OCI-LY3 (cell line): ENCODE measurements at regions not wholly inside any gene's neighbourhood (a gene's known extent, or its start where the extent isn't known, plus 50 kb on each side); places are given as distances from the start of the nearest gene placed in this dataset.

Experiments
- H2AFZ ChIP-seq: fragments of 200-600, 300-600 bp; shearing (Covaris generic); 2 replicates; pipeline ENCODE4 v1.6.0; 2014; ENCODE audit warnings: antibody characterized with exemption, low read depth, low read length
- H3K27ac ChIP-seq: fragments of 200-600, 300-600 bp; sonication (generic); 2 replicates; pipeline ENCODE4 v1.5.1; 2014; ENCODE audit warnings: mild to moderate bottlenecking, low read length, moderate library complexity, mixed read lengths
- H3K27me3 ChIP-seq: fragments of 200-600, 300-600 bp; sonication (generic); 2 replicates; pipeline ENCODE4 v1.6.1; 2014; ENCODE audit warnings: low read depth, low read length, mixed read lengths
- H3K36me3 ChIP-seq: fragments of 200-600, 300-600 bp; sonication (generic); replicated peaks from 2 replicates; pipeline ENCODE3; 2014; ENCODE audit warnings: low read depth, low read length, mixed read lengths
- H3K4me1 ChIP-seq: fragments of 300-600, 200-600 bp; sonication (generic); 2 replicates; pipeline ENCODE4 v1.6.1; 2014; ENCODE audit warnings: low read length, mixed read lengths
- H3K4me2 ChIP-seq: fragments of 200-600, 300-600 bp; sonication (generic); 2 replicates; pipeline ENCODE4 v1.6.1; 2014; ENCODE audit warnings: low read length, mixed read lengths
- H3K4me3 ChIP-seq: fragments of 300-600, 200-600 bp; sonication (generic); 2 replicates; pipeline ENCODE4 v1.5.1; 2014; ENCODE audit warnings: antibody characterized with exemption, mild to moderate bottlenecking, low read length, moderate library complexity
- H3K79me2 ChIP-seq: fragments of 300-600, 200-600 bp; shearing (Covaris generic); 2 replicates; pipeline ENCODE4 v1.6.1; 2014; ENCODE audit warnings: mild to moderate bottlenecking, low read length, mixed read lengths
- H3K9ac ChIP-seq: fragments of 300-600, 200-600 bp; shearing (Covaris generic); 2 replicates; pipeline ENCODE4 v1.6.0; 2014; ENCODE audit warnings: mild to moderate bottlenecking, low read length, moderate library complexity
- H3K9me3 ChIP-seq: fragments of 200-600, 300-600 bp; shearing (Covaris generic); 2 replicates; pipeline ENCODE4 v1.6.1; 2014; ENCODE audit warnings: low read length, mixed read lengths; ENCODE audit not compliant: insufficient read depth
- H4K20me1 ChIP-seq: fragments of 200-600, 300-600 bp; sonication (generic); 2 replicates; pipeline ENCODE4 v1.6.1; 2016; ENCODE audit warnings: low read length, mixed read lengths; ENCODE audit not compliant: insufficient read depth
- EZH2phosphoT487 ChIP-seq: fragments of 200-600 bp; shearing (Covaris generic); IDR thresholded peaks from 2 replicates; pipeline ENCODE4 v1.6.1; 2018; ENCODE audit warnings: antibody characterized with exemption, mixed run types, low read depth
- TF ChIP-seq, protein P1 (sequence below): fragments of 200-600, 300-600 bp; sonication (generic); IDR thresholded peaks from 2 replicates; pipeline ENCODE4 v1.5.1; 2014; ENCODE audit warnings: antibody characterized with exemption, low read length, low read depth

DNA sequence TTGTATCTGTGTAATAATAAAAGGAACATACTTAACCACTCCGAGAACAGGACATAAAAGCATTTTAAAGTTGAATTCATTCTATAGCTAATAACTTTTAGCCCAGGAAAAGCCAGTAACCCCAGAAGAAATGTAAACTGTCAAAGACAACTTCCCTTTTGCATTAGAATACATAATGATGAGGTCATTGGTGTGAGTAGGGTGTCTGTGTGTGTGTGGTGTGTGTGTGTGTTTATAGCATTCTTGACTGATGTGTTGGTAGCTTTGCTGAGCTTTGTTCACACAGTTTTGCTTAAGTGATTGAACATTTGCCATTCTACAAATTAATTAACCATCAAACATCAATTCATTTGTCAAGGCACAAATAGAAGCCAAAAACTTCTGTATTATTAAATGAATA, 559.6 kb downstream of the ARAP2 start:
- Histone ChIP-seq H3K4me2 (no peak overlapping the region), H3K9me3 (no peaks in the 10 kb centered on the region), H3K9ac (no peak overlapping the region), H3K36me3 (no peaks in the 10 kb centered on the region), H2AFZ (no peak overlapping the region), H3K79me2 (no peaks in the 10 kb centered on the region), H3K4me1 (no peaks in the 10 kb centered on the region), H4K20me1 (no peaks in the 10 kb centered on the region), H3K27me3 (no peaks in the 10 kb centered on the region), H3K27ac (no peak overlapping the region), H3K4me3 (no peak overlapping the region)
- no peak for TF ChIP-seq EZH2phosphoT487
- TF ChIP-seq, protein P1, sequence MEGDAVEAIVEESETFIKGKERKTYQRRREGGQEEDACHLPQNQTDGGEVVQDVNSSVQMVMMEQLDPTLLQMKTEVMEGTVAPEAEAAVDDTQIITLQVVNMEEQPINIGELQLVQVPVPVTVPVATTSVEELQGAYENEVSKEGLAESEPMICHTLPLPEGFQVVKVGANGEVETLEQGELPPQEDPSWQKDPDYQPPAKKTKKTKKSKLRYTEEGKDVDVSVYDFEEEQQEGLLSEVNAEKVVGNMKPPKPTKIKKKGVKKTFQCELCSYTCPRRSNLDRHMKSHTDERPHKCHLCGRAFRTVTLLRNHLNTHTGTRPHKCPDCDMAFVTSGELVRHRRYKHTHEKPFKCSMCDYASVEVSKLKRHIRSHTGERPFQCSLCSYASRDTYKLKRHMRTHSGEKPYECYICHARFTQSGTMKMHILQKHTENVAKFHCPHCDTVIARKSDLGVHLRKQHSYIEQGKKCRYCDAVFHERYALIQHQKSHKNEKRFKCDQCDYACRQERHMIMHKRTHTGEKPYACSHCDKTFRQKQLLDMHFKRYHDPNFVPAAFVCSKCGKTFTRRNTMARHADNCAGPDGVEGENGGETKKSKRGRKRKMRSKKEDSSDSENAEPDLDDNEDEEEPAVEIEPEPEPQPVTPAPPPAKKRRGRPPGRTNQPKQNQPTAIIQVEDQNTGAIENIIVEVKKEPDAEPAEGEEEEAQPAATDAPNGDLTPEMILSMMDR: no peak

DNA sequence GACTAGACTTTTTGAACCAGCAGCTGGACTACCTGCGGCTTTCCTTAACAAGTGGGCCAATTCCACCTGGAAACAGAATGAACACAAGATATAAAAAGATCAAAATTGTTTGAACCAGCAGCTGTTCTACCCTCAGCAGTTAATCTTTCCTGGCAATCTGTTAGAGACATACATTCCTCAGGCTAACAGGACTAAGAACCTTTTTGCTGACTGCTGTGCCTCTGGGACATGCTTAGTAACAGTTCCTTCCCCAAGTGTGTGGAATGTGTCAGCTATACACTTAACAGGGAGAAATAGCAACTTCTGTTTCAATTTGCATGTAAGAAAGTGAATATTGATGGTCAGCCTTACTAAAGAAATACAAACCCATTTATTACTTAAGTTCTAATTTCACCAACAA, 554.4 kb downstream of the ARAP2 start:
- no peak overlapping the region for H3K4me2 ChIP-seq
- no peak overlapping the region for H3K9ac ChIP-seq
- no peak overlapping the region for H3K4me3 ChIP-seq
- H3K27me3 ChIP-seq: no peaks in the 10 kb centered on the region
- no peaks in the 10 kb centered on the region for H3K36me3 ChIP-seq
- no peaks in the 10 kb centered on the region for H4K20me1 ChIP-seq
- H3K4me1 ChIP-seq: no peaks in the 10 kb centered on the region
- no peak overlapping the region for H3K27ac ChIP-seq
- no peaks in the 10 kb centered on the region for H3K79me2 ChIP-seq
- H3K9me3 ChIP-seq: no peaks in the 10 kb centered on the region
- TF ChIP-seq, protein P1: no peak
- no peak for TF ChIP-seq EZH2phosphoT487
- no peak overlapping the region for H2AFZ ChIP-seq

DNA sequence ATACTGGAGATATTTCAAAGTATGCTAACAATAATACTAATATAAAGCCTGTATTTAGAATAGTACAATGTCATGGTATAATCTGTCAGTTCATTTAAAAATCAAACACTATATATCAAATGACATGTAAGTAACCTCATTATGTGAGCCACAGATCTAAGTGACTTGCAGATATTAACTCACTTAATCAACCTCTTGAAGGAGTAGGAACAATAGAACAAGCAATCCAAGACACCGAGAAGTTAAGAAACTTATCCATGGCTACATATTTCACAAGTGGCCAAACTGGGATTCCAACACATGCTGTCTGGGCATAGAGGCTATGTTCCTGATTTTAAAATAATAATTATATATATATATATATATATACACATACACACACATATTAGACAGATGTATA, 554.0 kb downstream of the ARAP2 start:
- Histone ChIP-seq H2AFZ (no peak overlapping the region), H3K9me3 (no peaks in the 10 kb centered on the region), H3K27me3 (no peaks in the 10 kb centered on the region), H3K4me3 (no peak overlapping the region), H3K9ac (no peak overlapping the region), H3K79me2 (no peaks in the 10 kb centered on the region), H3K27ac (no peak overlapping the region), H3K36me3 (no peaks in the 10 kb centered on the region), H3K4me2 (no peak overlapping the region), H3K4me1 (no peaks in the 10 kb centered on the region), H4K20me1 (no peaks in the 10 kb centered on the region)
- TF ChIP-seq, protein P1: no peak
- TF ChIP-seq EZH2phosphoT487: no peak

DNA sequence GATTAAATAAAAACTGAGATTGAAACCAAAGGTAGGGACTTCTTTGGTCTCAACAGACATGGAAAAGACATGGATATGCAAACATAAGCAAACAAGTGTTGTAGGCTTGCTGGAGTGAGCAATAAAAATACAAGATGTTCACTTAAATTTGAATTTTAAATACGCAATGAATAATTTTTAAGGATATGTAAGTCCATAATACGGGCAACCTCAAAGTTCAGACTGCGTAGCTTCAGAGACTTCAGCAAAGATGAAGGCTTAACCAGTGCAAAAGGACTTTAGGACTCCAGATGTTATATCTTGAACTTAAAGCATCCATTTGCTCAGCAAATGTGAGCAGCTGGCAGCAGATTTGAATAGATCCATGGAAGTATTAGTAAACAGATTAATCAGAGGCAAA, 549.3 kb downstream of the ARAP2 start:
- no peak overlapping the region for H3K4me2 ChIP-seq

More for the DNA sequence above, 549.3 kb downstream of the ARAP2 start:
- no peaks in the 10 kb centered on the region for H4K20me1 ChIP-seq
- no peaks in the 10 kb centered on the region for H3K27me3 ChIP-seq
- no peaks in the 10 kb centered on the region for H3K9me3 ChIP-seq
- no peak overlapping the region for H2AFZ ChIP-seq
- H3K27ac ChIP-seq: no peak overlapping the region
- no peaks in the 10 kb centered on the region for H3K4me1 ChIP-seq
- H3K4me3 ChIP-seq: no peak overlapping the region
- no peaks in the 10 kb centered on the region for H3K79me2 ChIP-seq
- H3K36me3 ChIP-seq: no peaks in the 10 kb centered on the region
- H3K9ac ChIP-seq: no peak overlapping the region
- TF ChIP-seq, protein P1: no peak
- TF ChIP-seq EZH2phosphoT487: no peak
